SK-N-SH (cell line): ENCODE measurements at regions not wholly inside any gene's neighbourhood (a gene's known extent, or its start where the extent isn't known, plus 50 kb on each side); places are given as distances from the start of the nearest gene placed in this dataset.

ENCODE experiments used
- CTCF ChIA-PET: fragments of 300-600, 350-600 bp; formaldehyde crosslinking; extraction: SDS; loops from one replicate; lab custom pipeline; 2021; lab: Yijun Ruan, JAX
- POLR2A ChIA-PET: fragments of 350-600 bp; sonication (Branson Sonifier 250); formaldehyde crosslinking; extraction: SDS; loops from one replicate; lab custom pipeline; 2020; ENCODE audit warnings: antibody characterized with exemption, inconsistent platforms; lab: Yijun Ruan, JAX
- DNase-seq: peaks from one replicate; pipeline ENCODE4 v3.0.0; 2012
- H2AFZ ChIP-seq: fragments of 200-600 bp; sonication (generic); 2 replicates; pipeline ENCODE4 v1.8.1; 2016; ENCODE audit warnings: antibody characterized with exemption, mild to moderate bottlenecking, low read depth
- H3F3A ChIP-seq: fragments of 200-600 bp; sonication (generic); replicated peaks from 2 replicates; pipeline ENCODE3; 2016; ENCODE audit warnings: antibody characterized with exemption, mild to moderate bottlenecking; ENCODE audit not compliant: insufficient read depth
- H3K27ac ChIP-seq, 2 experiments: fragments of 200-500 bp in 1 of 2; fragments of 200-600 bp in 1 of 2; sonication (Bioruptor generic) in 1 of 2; sonication (generic), shearing (Covaris generic) in 1 of 2; 2 replicates each; pipeline versions ENCODE4 v1.5.1 to v1.6.1; 2014 to 2016; ENCODE audit warnings: low read depth in 2 of 2, inconsistent platforms in 1 of 2, low read length in 1 of 2, mild to moderate bottlenecking in 1 of 2, mixed read lengths in 1 of 2
- H3K27me3 ChIP-seq: fragments of 200-600 bp; sonication (generic), shearing (Covaris generic); 2 replicates; pipeline ENCODE4 v1.6.1; 2016; ENCODE audit warnings: mixed run types; ENCODE audit not compliant: insufficient read depth
- H3K36me3 ChIP-seq, 2 experiments: fragments of 200-500 bp in 1 of 2; fragments of 200-600 bp in 1 of 2; sonication (Bioruptor generic) in 1 of 2; sonication (generic) in 1 of 2; replicated peaks in 1 of 2; 2 replicates each; pipeline versions ENCODE3 to v1.5.1; 2014 to 2016; ENCODE audit warnings: low read length in 1 of 2, mild to moderate bottlenecking in 1 of 2; ENCODE audit not compliant: insufficient read depth in 2 of 2, control insufficient read depth in 1 of 2
- H3K4me1 ChIP-seq, 2 experiments: fragments of 200-500 bp in 1 of 2; fragments of 200-600 bp in 1 of 2; sonication (Bioruptor generic) in 1 of 2; sonication (generic), shearing (Covaris generic) in 1 of 2; 2 replicates each; pipeline versions ENCODE4 v1.5.1 to v1.6.1; 2014 to 2016; ENCODE audit warnings: low read depth in 1 of 2, low read length in 1 of 2, mixed run types in 1 of 2; ENCODE audit not compliant: insufficient read depth in 2 of 2, control insufficient read depth in 1 of 2
- H3K4me2 ChIP-seq: fragments of 200-600 bp; sonication (generic), shearing (Covaris generic); 2 replicates; pipeline ENCODE4 v1.6.1; 2017; ENCODE audit warnings: mixed run types
- H3K4me3 ChIP-seq, 2 experiments: fragments of 200-500 bp in 1 of 2; fragments of 200-600 bp in 1 of 2; sonication (Bioruptor generic) in 1 of 2; sonication (generic), shearing (Covaris generic) in 1 of 2; 2 replicates each; pipeline versions ENCODE4 v1.5.1 to v1.8.1; 2014 to 2016; ENCODE audit warnings: low read depth in 2 of 2, inconsistent platforms in 1 of 2, low read length in 1 of 2, mild to moderate bottlenecking in 1 of 2, mixed read lengths in 1 of 2, moderate library complexity in 1 of 2
- H3K79me2 ChIP-seq: fragments of 200-600 bp; sonication (generic); 2 replicates; pipeline ENCODE4 v1.8.1; 2017; ENCODE audit warnings: mild to moderate bottlenecking; ENCODE audit not compliant: insufficient read depth
- H3K9ac ChIP-seq: fragments of 200-600 bp; sonication (generic); 2 replicates; pipeline ENCODE4 v1.6.1; 2017; ENCODE audit warnings: mixed run types
- H3K9me2 ChIP-seq: fragments of 200-600 bp; sonication (generic); 2 replicates; pipeline ENCODE4 v1.6.1; 2017; ENCODE audit warnings: mixed run types
- H3K9me3 ChIP-seq: fragments of 200-600 bp; sonication (generic); 2 replicates; pipeline ENCODE4 v1.6.1; 2017; ENCODE audit warnings: mixed run types, mild to moderate bottlenecking, moderate library complexity
- H4K20me1 ChIP-seq: fragments of 200-600 bp; sonication (generic); 2 replicates; pipeline ENCODE4 v1.6.1; 2017; ENCODE audit warnings: mild to moderate bottlenecking, mixed run types; ENCODE audit not compliant: insufficient read depth
- CHD2 ChIP-seq: fragments of 150-350 bp; IDR thresholded peaks from 2 replicates; pipeline ENCODE4 v1.6.1; 2018; ENCODE audit warnings: low read length; ENCODE audit not compliant: partially characterized antibody
- EP300 ChIP-seq, 2 experiments: IDR thresholded peaks; 2 replicates each; pipeline versions ENCODE4 v1.4.0 to v1.6.1; 2012; ENCODE audit warnings: borderline replicate concordance in 1 of 2, low read depth in 1 of 2, low read length in 1 of 2
- FOSL2 ChIP-seq: IDR thresholded peaks from 2 replicates; pipeline ENCODE4 v1.4.0; 2012; ENCODE audit warnings: low read depth, mild to moderate bottlenecking, moderate library complexity, borderline replicate concordance
- FOXJ3 ChIP-seq: sonication (generic); formaldehyde crosslinking; IDR thresholded peaks from 2 replicates; pipeline ENCODE4 v1.5.1; 2020; ENCODE audit warnings: mild to moderate bottlenecking, missing genetic modification reagents
- FOXM1 ChIP-seq: IDR thresholded peaks from 2 replicates; pipeline ENCODE4 v1.4.0; 2012; ENCODE audit warnings: low read depth, mild to moderate bottlenecking
- GATA2 ChIP-seq: sonication (generic); formaldehyde crosslinking; IDR thresholded peaks from 2 replicates; pipeline ENCODE4 v1.5.0; 2020; ENCODE audit warnings: mild to moderate bottlenecking, missing genetic modification reagents
- JUND ChIP-seq: IDR thresholded peaks from 2 replicates; pipeline ENCODE4 v1.4.0; 2012
- MEF2A ChIP-seq: IDR thresholded peaks from 2 replicates; pipeline ENCODE4 v1.4.0; 2012; ENCODE audit warnings: low read depth, borderline replicate concordance
- NRF1 ChIP-seq: IDR thresholded peaks from 2 replicates; pipeline ENCODE4 v1.6.1; 2012; ENCODE audit warnings: low read depth, mild to moderate bottlenecking, low read length
- POLR2AphosphoS5 ChIP-seq: IDR thresholded peaks from 2 replicates; pipeline ENCODE4 v1.6.1; 2012; ENCODE audit warnings: low read depth, low read length
- RAD21 ChIP-seq: IDR thresholded peaks from 2 replicates; pipeline ENCODE4 v1.6.1; 2012; ENCODE audit warnings: mild to moderate bottlenecking, low read length
- RCOR1 ChIP-seq: fragments of 150-350 bp; IDR thresholded peaks from 2 replicates; pipeline ENCODE4 v1.6.1; 2017; ENCODE audit warnings: antibody characterized with exemption, low read length
- RFX5 ChIP-seq: IDR thresholded peaks from 2 replicates; pipeline ENCODE4 v1.6.1; 2012; ENCODE audit warnings: mild to moderate bottlenecking, improper control_type of control experiment, low read length
- RXRA ChIP-seq: IDR thresholded peaks from 2 replicates; pipeline ENCODE4 v1.4.0; 2012; ENCODE audit warnings: low read depth, mild to moderate bottlenecking, borderline replicate concordance
- TAF1 ChIP-seq: IDR thresholded peaks from 2 replicates; pipeline ENCODE4 v1.6.1; 2012; ENCODE audit warnings: low read depth, mild to moderate bottlenecking, low read length, moderate library complexity, borderline replicate concordance
- USF1 ChIP-seq: IDR thresholded peaks from 2 replicates; pipeline ENCODE4 v1.4.0; 2012; ENCODE audit warnings: low read depth, borderline replicate concordance
- YY1 ChIP-seq: IDR thresholded peaks from 2 replicates; pipeline ENCODE4 v1.4.0; 2012; ENCODE audit warnings: low read depth, mild to moderate bottlenecking
- WGBS: methylation state at CpG from one replicate; pipeline ENCODE4 v1.1.6; 2017; ENCODE audit warnings: low lambda C conversion rate; 5-methylcytosine and 5-hydroxymethylcytosine counted together
- TF ChIP-seq, protein P1 (sequence below): IDR thresholded peaks from 2 replicates; pipeline ENCODE4 v1.6.1; 2012; ENCODE audit warnings: mild to moderate bottlenecking, low read depth, low read length, moderate library complexity
- TF ChIP-seq, protein P2 (sequence below): IDR thresholded peaks from 2 replicates; pipeline ENCODE4 v1.4.0; 2012; ENCODE audit warnings: low read depth
- TF ChIP-seq, protein P3 (sequence below): fragments of 200-600 bp; sonication (generic); IDR thresholded peaks from 2 replicates; pipeline ENCODE4 v1.6.1; 2017; ENCODE audit warnings: antibody characterized with exemption, mild to moderate bottlenecking, moderate library complexity

- Histone ChIP-seq H3F3A (no peaks in the 10 kb centered on the region), H3K4me3 (no peak overlapping the region), H3K79me2 (no peaks in the 10 kb centered on the region), H3K36me3 (no peaks in the 10 kb centered on the region), H4K20me1 (no peaks in the 10 kb centered on the region), H3K27me3 (no peaks in the 10 kb centered on the region), H3K4me2 (no peak overlapping the region), H3K27ac (no peak overlapping the region), H3K9me2 (no peaks in the 10 kb centered on the region), H3K9me3 (peaks cover 3% of the 10 kb centered on the region; the same call in 1 of the 2 replicates), H3K9ac (no peak overlapping the region), H3K4me1 (peaks cover 0 to 4% of the 10 kb centered on the region in 2 experiments; a peak in 2 of 4 replicates), H2AFZ (no peak overlapping the region)
- WGBS = 88% methylated on average over 1 of the region's 3 CpGs
- TF ChIP-seq NRF1 (no peak), EP300 (IDR thresholded peaks at IDR 0.05; ENCODE audit: borderline replicate concordance in 1 of 2, low read depth in 1 of 2, low read length in 1 of 2) (no peak), MEF2A (no peak), GATA2 (CRISPR knock-in tag) (no peak), TAF1 (no peak), USF1 (no peak), CHD2 (no peak), JUND (no peak), RCOR1 (no peak), FOSL2 (no peak), POLR2AphosphoS5 (no peak), RAD21 (no peak), FOXM1 (no peak), RFX5 (no peak), RXRA (no peak), FOXJ3 (no peak), YY1 (no peak)
- TF ChIP-seq, protein P1, sequence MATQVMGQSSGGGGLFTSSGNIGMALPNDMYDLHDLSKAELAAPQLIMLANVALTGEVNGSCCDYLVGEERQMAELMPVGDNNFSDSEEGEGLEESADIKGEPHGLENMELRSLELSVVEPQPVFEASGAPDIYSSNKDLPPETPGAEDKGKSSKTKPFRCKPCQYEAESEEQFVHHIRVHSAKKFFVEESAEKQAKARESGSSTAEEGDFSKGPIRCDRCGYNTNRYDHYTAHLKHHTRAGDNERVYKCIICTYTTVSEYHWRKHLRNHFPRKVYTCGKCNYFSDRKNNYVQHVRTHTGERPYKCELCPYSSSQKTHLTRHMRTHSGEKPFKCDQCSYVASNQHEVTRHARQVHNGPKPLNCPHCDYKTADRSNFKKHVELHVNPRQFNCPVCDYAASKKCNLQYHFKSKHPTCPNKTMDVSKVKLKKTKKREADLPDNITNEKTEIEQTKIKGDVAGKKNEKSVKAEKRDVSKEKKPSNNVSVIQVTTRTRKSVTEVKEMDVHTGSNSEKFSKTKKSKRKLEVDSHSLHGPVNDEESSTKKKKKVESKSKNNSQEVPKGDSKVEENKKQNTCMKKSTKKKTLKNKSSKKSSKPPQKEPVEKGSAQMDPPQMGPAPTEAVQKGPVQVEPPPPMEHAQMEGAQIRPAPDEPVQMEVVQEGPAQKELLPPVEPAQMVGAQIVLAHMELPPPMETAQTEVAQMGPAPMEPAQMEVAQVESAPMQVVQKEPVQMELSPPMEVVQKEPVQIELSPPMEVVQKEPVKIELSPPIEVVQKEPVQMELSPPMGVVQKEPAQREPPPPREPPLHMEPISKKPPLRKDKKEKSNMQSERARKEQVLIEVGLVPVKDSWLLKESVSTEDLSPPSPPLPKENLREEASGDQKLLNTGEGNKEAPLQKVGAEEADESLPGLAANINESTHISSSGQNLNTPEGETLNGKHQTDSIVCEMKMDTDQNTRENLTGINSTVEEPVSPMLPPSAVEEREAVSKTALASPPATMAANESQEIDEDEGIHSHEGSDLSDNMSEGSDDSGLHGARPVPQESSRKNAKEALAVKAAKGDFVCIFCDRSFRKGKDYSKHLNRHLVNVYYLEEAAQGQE = no peak
- TF ChIP-seq, protein P2, sequence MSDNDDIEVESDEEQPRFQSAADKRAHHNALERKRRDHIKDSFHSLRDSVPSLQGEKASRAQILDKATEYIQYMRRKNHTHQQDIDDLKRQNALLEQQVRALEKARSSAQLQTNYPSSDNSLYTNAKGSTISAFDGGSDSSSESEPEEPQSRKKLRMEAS = no peak
- TF ChIP-seq, protein P3, sequence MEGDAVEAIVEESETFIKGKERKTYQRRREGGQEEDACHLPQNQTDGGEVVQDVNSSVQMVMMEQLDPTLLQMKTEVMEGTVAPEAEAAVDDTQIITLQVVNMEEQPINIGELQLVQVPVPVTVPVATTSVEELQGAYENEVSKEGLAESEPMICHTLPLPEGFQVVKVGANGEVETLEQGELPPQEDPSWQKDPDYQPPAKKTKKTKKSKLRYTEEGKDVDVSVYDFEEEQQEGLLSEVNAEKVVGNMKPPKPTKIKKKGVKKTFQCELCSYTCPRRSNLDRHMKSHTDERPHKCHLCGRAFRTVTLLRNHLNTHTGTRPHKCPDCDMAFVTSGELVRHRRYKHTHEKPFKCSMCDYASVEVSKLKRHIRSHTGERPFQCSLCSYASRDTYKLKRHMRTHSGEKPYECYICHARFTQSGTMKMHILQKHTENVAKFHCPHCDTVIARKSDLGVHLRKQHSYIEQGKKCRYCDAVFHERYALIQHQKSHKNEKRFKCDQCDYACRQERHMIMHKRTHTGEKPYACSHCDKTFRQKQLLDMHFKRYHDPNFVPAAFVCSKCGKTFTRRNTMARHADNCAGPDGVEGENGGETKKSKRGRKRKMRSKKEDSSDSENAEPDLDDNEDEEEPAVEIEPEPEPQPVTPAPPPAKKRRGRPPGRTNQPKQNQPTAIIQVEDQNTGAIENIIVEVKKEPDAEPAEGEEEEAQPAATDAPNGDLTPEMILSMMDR = no peak
- POLR2A ChIA-PET = no interaction called here
- DNase-seq = no peak
- CTCF ChIA-PET = interaction anchor here (0.8 to 1.4 kb wide), 4 partner anchors 9 to 279 kb away, joined by 3 to 4 read pairs (median 3); no protein-coding TSS in a partner anchor
Observed at GRCh38 chr13:32887617-32888016, 128.6 kb upstream of the KL start.
